K562 (cell line): ENCODE measurements at regions not wholly inside any gene's neighbourhood (a gene's known extent, or its start where the extent isn't known, plus 50 kb on each side); places are given as distances from the start of the nearest gene placed in this dataset.

ENCODE experiments used
- ATAC-seq: fragments of 200-7000 bp; cut with Tn5 transposase; 3 replicates; pipeline ENCODE4 v1.9.1; 2020; ENCODE audit warnings: moderate library complexity
- BruUV-seq: library from RNA; stranded (reverse); fragments of 400-500 nt; replicated peaks from 2 replicates; lab custom pipeline; 2021; lab: Mats Ljungman, UMichigan
- CTCF ChIA-PET: fragments of 300-600 bp; formaldehyde crosslinking; extraction: SDS; loops from one replicate; lab custom pipeline; 2021; ENCODE audit warnings: low intra/inter-chr PET ratio; lab: Yijun Ruan, JAX
- POLR2A ChIA-PET: fragments of 300-600, 350-650 bp; sonication (Branson Sonifier 250); formaldehyde crosslinking; extraction: SDS; loops from one replicate; lab custom pipeline; 2021; ENCODE audit warnings: antibody characterized with exemption, inconsistent platforms; lab: Yijun Ruan, JAX
- DNase-seq, 4 experiments: peaks; one replicate each; pipeline versions ENCODE4 v3.0.0 to v3.0.0-alpha.2; 2011 to 2018; ENCODE audit warnings: low spot score in 3 of 4, mixed read lengths in 3 of 4; ENCODE audit errors: extremely low read depth in 1 of 4
- FAIRE-seq: peaks from 2 replicates; lab custom pipeline; 2011; peaks lifted over from hg19 to GRCh38; lab: Jason Lieb, UNC
- H2AFZ ChIP-seq: 2 replicates; pipeline ENCODE4 v1.6.0; 2011; ENCODE audit warnings: low read depth, low read length, control low read depth, inconsistent platforms
- H3K27ac ChIP-seq: fragments of 200-600 bp; 3 replicates; pipeline ENCODE4 v1.8.0; 2011; ENCODE audit warnings: low read depth, mild to moderate bottlenecking, control low read depth, inconsistent platforms, low read length, moderate library complexity, mixed read lengths; ENCODE audit errors: extremely low read depth
- H3K27me3 ChIP-seq, 2 experiments: fragments of 300-600 bp in 1 of 2; 2 replicates in 1 of 2; 3 replicates in 1 of 2; pipeline versions ENCODE4 v1.6.0 to v1.8.0; 2011; ENCODE audit warnings: inconsistent platforms in 2 of 2, low read length in 2 of 2, mild to moderate bottlenecking in 1 of 2, mixed read lengths in 1 of 2, moderate library complexity in 1 of 2; ENCODE audit not compliant: control insufficient read depth in 2 of 2, insufficient read depth in 2 of 2
- H3K36me3 ChIP-seq: fragments of 300-600 bp; 3 replicates; pipeline ENCODE4 v1.8.0; 2011; ENCODE audit warnings: mild to moderate bottlenecking, low read length, inconsistent platforms; ENCODE audit not compliant: control insufficient read depth, insufficient read depth
- H3K4me1 ChIP-seq, 2 experiments: fragments of 200-600 bp in 1 of 2; replicated peaks in 1 of 2; 2 replicates in 1 of 2; 3 replicates in 1 of 2; pipeline versions ENCODE4 v1.5.1 to v1.8.0; 2011; ENCODE audit warnings: inconsistent platforms in 2 of 2, low read length in 2 of 2, mild to moderate bottlenecking in 1 of 2, mixed read lengths in 1 of 2, moderate library complexity in 1 of 2; ENCODE audit not compliant: control insufficient read depth in 2 of 2, insufficient read depth in 2 of 2
- H3K4me2 ChIP-seq: 2 replicates; pipeline ENCODE4 v1.6.1; 2011; ENCODE audit warnings: low read length, control low read depth, inconsistent platforms, mixed read lengths; ENCODE audit not compliant: insufficient read depth
- H3K4me3 ChIP-seq: fragments of 200-600 bp; sonication (generic), shearing (Covaris generic); 2 replicates; pipeline ENCODE4 v1.5.1; 2016; ENCODE audit warnings: control low read depth, inconsistent platforms
- H3K79me2 ChIP-seq: fragments of 200-600 bp; 3 replicates; pipeline ENCODE4 v1.8.0; 2011; ENCODE audit warnings: low read length, inconsistent platforms; ENCODE audit not compliant: control insufficient read depth, insufficient read depth
- H3K9ac ChIP-seq, 2 experiments: 2 replicates each; pipeline versions ENCODE4 v1.6.0 to v1.6.1; 2011; ENCODE audit warnings: low read depth in 2 of 2, low read length in 2 of 2, control low read depth in 1 of 2, inconsistent platforms in 1 of 2, mild to moderate bottlenecking in 1 of 2, mixed read lengths in 1 of 2; ENCODE audit not compliant: insufficient read depth in 1 of 2
- H3K9me1 ChIP-seq: one replicate; pipeline ENCODE4 v1.6.0; 2011; ENCODE audit warnings: inconsistent platforms, mild to moderate bottlenecking, low read length, moderate library complexity; ENCODE audit not compliant: control insufficient read depth, insufficient read depth
- H3K9me3 ChIP-seq: replicated peaks from 2 replicates; pipeline ENCODE4 v1.5.1; 2011; ENCODE audit warnings: low read depth, low read length, inconsistent platforms; ENCODE audit not compliant: control insufficient read depth, insufficient read depth
- H4K20me1 ChIP-seq: replicated peaks from 2 replicates; pipeline ENCODE4 v1.6.1; 2011; ENCODE audit warnings: low read length, inconsistent platforms, mixed read lengths; ENCODE audit not compliant: control insufficient read depth, insufficient read depth
- HSF4 ChIP-seq: fragments of 250-450 bp; sonication (Bioruptor Pico); IDR thresholded peaks from 2 replicates; pipeline ENCODE4 v2.1.2; 2022; ENCODE audit warnings: mild to moderate bottlenecking, moderate library complexity, borderline replicate concordance
- ID3 ChIP-seq, 2 experiments: fragments of 250-450 bp in 1 of 2; fragments of 450-650 bp in 1 of 2; sonication (Bioruptor Pico) in 1 of 2; IDR thresholded peaks; 2 replicates each; pipeline versions ENCODE4 v1.6.1 to v1.8.0; 2016 to 2021; ENCODE audit warnings: mild to moderate bottlenecking in 2 of 2, moderate library complexity in 2 of 2, missing compliant biosample characterization in 1 of 2, missing genetic modification characterization in 1 of 2
- KLF1 ChIP-seq: fragments of 450-650 bp; IDR thresholded peaks from 2 replicates; pipeline ENCODE4 v1.6.1; 2016; ENCODE audit warnings: missing genetic modification characterization, missing compliant biosample characterization
- MTA1 ChIP-seq: fragments of 450-650 bp; IDR thresholded peaks from 2 replicates; pipeline ENCODE4 v1.6.1; 2017; ENCODE audit warnings: borderline replicate concordance
- NR2F6 ChIP-seq: fragments of 450-650 bp; formaldehyde crosslinking; IDR thresholded peaks from 2 replicates; pipeline ENCODE4 v1.4.0; 2020; ENCODE audit warnings: mild to moderate bottlenecking
- PHTF2 ChIP-seq: fragments of 250-450 bp; sonication (Bioruptor Pico); IDR thresholded peaks from 2 replicates; pipeline ENCODE4 v1.5.0; 2021; ENCODE audit warnings: mild to moderate bottlenecking
- SETDB1 ChIP-seq: IDR thresholded peaks from one replicate; pipeline ENCODE4 v1.6.1; 2012; ENCODE audit warnings: low read length, control low read depth, inconsistent platforms
- SIN3B ChIP-seq: fragments of 450-650 bp; IDR thresholded peaks from 2 replicates; pipeline ENCODE4 v1.6.1; 2017; ENCODE audit warnings: low read depth, mild to moderate bottlenecking, moderate library complexity
- SMC3 ChIP-seq: conservative IDR thresholded peaks from 2 replicates; pipeline ENCODE4 v1.6.1; 2011; ENCODE audit warnings: low read depth, low read length, improper control_type of control experiment; ENCODE audit not compliant: insufficient read depth
- UBTF ChIP-seq, 2 experiments: IDR thresholded peaks; 2 replicates each; pipeline ENCODE4 v1.6.1; 2012; ENCODE audit warnings: improper control_type of control experiment in 2 of 2, low read depth in 2 of 2, low read length in 2 of 2, borderline replicate concordance in 1 of 2
- ZNF280A ChIP-seq: fragments of 450-650 bp; IDR thresholded peaks from 2 replicates; pipeline ENCODE4 v1.6.1; 2018; ENCODE audit warnings: mild to moderate bottlenecking, low read depth; ENCODE audit not compliant: partially characterized antibody
- ZNF444 ChIP-seq: fragments of 250-450 bp; sonication (Bioruptor Pico); IDR thresholded peaks from 2 replicates; pipeline ENCODE4 v1.4.0; 2020; ENCODE audit warnings: mild to moderate bottlenecking, moderate library complexity
- ZNF445 ChIP-seq: fragments of 250-450 bp; sonication (Bioruptor Pico); IDR thresholded peaks from 2 replicates; pipeline ENCODE4 v1.4.0; 2020; ENCODE audit warnings: low read depth, mild to moderate bottlenecking, moderate library complexity
- ZNF586 ChIP-seq: fragments of 450-650 bp; formaldehyde crosslinking; conservative IDR thresholded peaks from 2 replicates; pipeline ENCODE4 v1.4.0; 2020; ENCODE audit warnings: mild to moderate bottlenecking, moderate library complexity
- ZNF707 ChIP-seq: fragments of 250-450 bp; sonication (Bioruptor Pico); conservative IDR thresholded peaks from 2 replicates; pipeline ENCODE4 v1.8.0; 2022; ENCODE audit warnings: inconsistent platforms, mild to moderate bottlenecking, moderate library complexity
- WGBS: fragments of 100-300 bp; shearing (Covaris generic); methylation state at CpG from one replicate; pipeline ENCODE4 v1.1.6; 2016; ENCODE audit warnings: low coverage, mixed read lengths; ENCODE audit not compliant: insufficient coverage; ENCODE audit errors: missing lambda C conversion rate; 5-methylcytosine and 5-hydroxymethylcytosine counted together
- in situ Hi-C: fragments of 300-500 bp; cut with MboI; formaldehyde crosslinking; loops from 4 replicates; pipeline ENCODE4 v1.15.0; 2018; ENCODE audit warnings: inconsistent platforms, mixed read lengths
- intact Hi-C: fragments of 100-400 bp; cut with micrococcal nuclease; formaldehyde crosslinking; loops from 2 replicates; pipeline ENCODE4 v1.14.2; 2022

- ATAC-seq (no peak), DNase-seq (no peak), FAIRE-seq (no peak)
- WGBS: 0% methylated on average over 2 of the region's 2 CpGs
- CTCF ChIA-PET: no interaction called here
- intact Hi-C loops (no loop called here), in situ Hi-C loops (no loop called here)
- Histone ChIP-seq H3K79me2 (no peaks in the 10 kb centered on the region), H3K4me1 (no peaks in the 10 kb centered on the region), H3K27me3 (no peaks in the 10 kb centered on the region), H3K9ac (no peak overlapping the region), H3K4me2 (no peak overlapping the region), H4K20me1 (no peaks in the 10 kb centered on the region), H3K9me3 (no peaks in the 10 kb centered on the region), H3K9me1 (no peaks in the 10 kb centered on the region), H3K27ac (no peak overlapping the region), H2AFZ (no peak overlapping the region), H3K4me3 (no peak overlapping the region), H3K36me3 (no peaks in the 10 kb centered on the region)
- no TSS peak for BruUV-seq
- POLR2A ChIA-PET: no interaction called here
- TF ChIP-seq ZNF707 (CRISPR knock-in tag) (no peak), SETDB1 (no peak), SMC3 (no peak), UBTF (IDR thresholded peaks at IDR 0.05; ENCODE audit: borderline replicate concordance in 1 of 2, low read depth in 2 of 2, low read length in 2 of 2) (no peak), ZNF444 (CRISPR knock-in tag) (no peak), HSF4 (CRISPR knock-in tag) (no peak), MTA1 (no peak), KLF1 (tag) (no peak), ZNF445 (CRISPR knock-in tag) (no peak), PHTF2 (CRISPR knock-in tag) (no peak), ZNF280A (no peak), NR2F6 (CRISPR knock-in tag) (no peak), ZNF586 (CRISPR knock-in tag) (no peak), SIN3B (no peak), ID3 (CRISPR knock-in tag; IDR thresholded peaks at IDR 0.05) (no peak), ID3 (tag; IDR thresholded peaks at IDR 0.05) (no peak)
Measured at GRCh38 chr14:44361083-44361482, 146.0 kb downstream of the FSCB start.
